HG02870 (cell line): ENCODE measurements at regions not wholly inside any gene's neighbourhood (a gene's known extent, or its start where the extent isn't known, plus 50 kb on each side); places are given as distances from the start of the nearest gene placed in this dataset.
"Not testable (repeated sequence)": the region's sequence is repeated elsewhere in the genome, so short reads cannot be mapped to it uniquely, and the experiment has no call there.

Experiments used
- ATAC-seq: cut with Tn5 transposase; IDR thresholded peaks from one replicate; pipeline ENCODE4 v1.9.1; 2021; ENCODE audit warnings: mild to moderate bottlenecking, moderate library complexity; ENCODE audit not compliant: unreplicated experiment

- ATAC-seq, result no peak
These were observed 253.3 kb upstream of the INTU start for GRCh38 chr4:127379499-127379898.

GRCh38 chr4:127379948-127380347 is 252.8 kb upstream of the INTU start:
- ATAC-seq, result not testable (repeated sequence)

GRCh38 chr4:127383666-127384065 is 249.1 kb upstream of the INTU start:
- no peak for ATAC-seq

GRCh38 chr4:127394516-127394915 is 238.2 kb upstream of the INTU start:
- no peak for ATAC-seq

- no peak for ATAC-seq
These were observed 232.5 kb upstream of the INTU start for GRCh38 chr4:127400276-127400675.

- ATAC-seq, result peak; percentile 83
These were observed 231.9 kb upstream of the INTU start for GRCh38 chr4:127400731-127401346.

- ATAC-seq, result no peak
These were observed 229.2 kb upstream of the INTU start for GRCh38 chr4:127403471-127404084.

GRCh38 chr4:127406187-127406586 is 226.6 kb upstream of the INTU start:
- ATAC-seq, result no peak

GRCh38 chr4:127407572-127407971 is 225.2 kb upstream of the INTU start:
- not testable (repeated sequence) for ATAC-seq

GRCh38 chr4:127410201-127410600 is 222.6 kb upstream of the INTU start:
- no peak for ATAC-seq

GRCh38 chr4:127410644-127411043 is 222.1 kb upstream of the INTU start:
- ATAC-seq, result no peak

GRCh38 chr4:127414951-127415606 is 217.7 kb upstream of the INTU start:
- no peak for ATAC-seq

GRCh38 chr4:127416115-127416514 is 216.6 kb upstream of the INTU start:
- ATAC-seq, result no peak

- no peak for ATAC-seq
These were observed 214.7 kb upstream of the INTU start for GRCh38 chr4:127417885-127418535.

GRCh38 chr4:127419431-127419830 is 213.3 kb upstream of the INTU start:
- ATAC-seq, result no peak

- no peak for ATAC-seq
These were observed 211.3 kb upstream of the INTU start for GRCh38 chr4:127421437-127421836.

GRCh38 chr4:127425202-127425845 is 207.4 kb upstream of the INTU start:
- no peak for ATAC-seq

GRCh38 chr4:127425851-127426250 is 206.9 kb upstream of the INTU start:
- no peak for ATAC-seq

GRCh38 chr4:127441571-127441970 is 191.2 kb upstream of the INTU start:
- ATAC-seq, result no peak

- no peak for ATAC-seq
These were observed 187.3 kb upstream of the INTU start for GRCh38 chr4:127445471-127445870.

- ATAC-seq, result no peak
These were observed 186.3 kb upstream of the INTU start for GRCh38 chr4:127446427-127446885.
